GM21529 (cell line): ENCODE measurements at regions not wholly inside any gene's neighbourhood (a gene's known extent, or its start where the extent isn't known, plus 50 kb on each side); places are given as distances from the start of the nearest gene placed in this dataset.

ENCODE experiments used
- ATAC-seq: cut with Tn5 transposase; IDR thresholded peaks from one replicate; pipeline ENCODE4 v1.9.1; 2021; ENCODE audit not compliant: unreplicated experiment

GRCh38 chr1:4976859-4977440 lies 322.5 kb downstream of the AJAP1 start:
- ATAC-seq, result no peak

DNA sequence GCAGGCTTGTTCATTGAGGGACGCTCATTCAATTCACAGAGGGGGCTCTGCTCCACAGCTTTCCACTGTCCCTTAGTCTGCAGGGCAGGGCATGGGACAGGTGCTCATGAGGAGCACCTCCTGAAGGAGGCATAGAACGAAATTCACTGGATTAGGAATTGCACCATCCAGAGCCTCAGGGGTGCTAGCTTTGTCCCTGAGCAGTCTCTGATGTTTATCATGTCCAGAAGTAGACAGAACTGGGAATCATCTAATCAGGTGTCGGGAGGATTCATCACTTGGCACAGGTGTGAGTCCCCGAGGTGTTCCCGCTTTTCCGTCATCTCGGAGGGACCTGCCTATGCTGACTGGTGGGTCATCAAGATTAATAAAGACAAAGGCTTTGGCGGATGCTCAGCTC lies 321.4 kb downstream of the AJAP1 start:
- no peak for ATAC-seq

GRCh38 chr1:4974981-4975685 lies 320.7 kb downstream of the AJAP1 start:
- ATAC-seq, result no peak

DNA sequence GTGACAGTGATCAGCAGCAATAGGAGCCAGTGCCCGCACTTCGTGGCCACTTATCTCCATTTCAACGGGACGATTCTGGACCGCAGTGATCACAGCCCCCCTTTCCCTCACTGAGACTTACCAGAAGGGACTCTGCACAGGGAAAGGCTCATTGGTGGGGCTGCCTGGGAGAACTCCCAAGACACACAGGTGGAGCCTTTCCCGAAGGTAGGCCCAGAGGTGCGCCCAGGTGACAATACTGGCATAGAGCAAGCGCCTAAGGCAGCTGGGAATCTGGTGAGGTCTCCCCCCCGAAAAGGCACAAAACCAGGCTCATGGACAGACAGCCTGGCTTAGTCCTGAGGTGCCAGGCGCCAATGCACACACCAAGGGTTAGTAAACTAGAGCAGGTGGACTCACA lies 318.9 kb downstream of the AJAP1 start:
- no peak for ATAC-seq

GRCh38 chr1:4972761-4973320 lies 318.4 kb downstream of the AJAP1 start:
- no peak for ATAC-seq

GRCh38 chr1:4971666-4972065 lies 317.3 kb downstream of the AJAP1 start:
- no peak for ATAC-seq

DNA sequence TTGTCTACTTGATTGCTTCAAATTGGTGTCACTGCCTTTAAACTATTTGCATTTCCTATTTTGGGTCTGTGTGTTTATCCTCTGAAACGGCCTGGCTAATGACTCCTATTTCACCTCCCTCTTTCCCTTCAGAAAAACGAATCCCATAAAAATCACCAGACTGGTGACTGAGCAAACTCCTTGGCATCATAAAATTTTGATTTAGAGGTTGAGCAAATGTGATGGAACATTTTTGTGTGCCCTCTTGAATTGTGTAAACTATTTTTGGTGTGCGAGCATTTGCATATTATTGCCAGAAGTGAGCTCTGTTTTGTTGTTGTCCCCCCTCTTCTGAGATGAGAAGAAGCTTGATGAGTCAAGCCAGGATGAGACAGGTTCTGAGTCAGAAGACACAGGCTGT lies 316.1 kb downstream of the AJAP1 start:
- no peak for ATAC-seq

- no peak for ATAC-seq
Observed at GRCh38 chr1:4969556-4970129, 315.2 kb downstream of the AJAP1 start.

DNA sequence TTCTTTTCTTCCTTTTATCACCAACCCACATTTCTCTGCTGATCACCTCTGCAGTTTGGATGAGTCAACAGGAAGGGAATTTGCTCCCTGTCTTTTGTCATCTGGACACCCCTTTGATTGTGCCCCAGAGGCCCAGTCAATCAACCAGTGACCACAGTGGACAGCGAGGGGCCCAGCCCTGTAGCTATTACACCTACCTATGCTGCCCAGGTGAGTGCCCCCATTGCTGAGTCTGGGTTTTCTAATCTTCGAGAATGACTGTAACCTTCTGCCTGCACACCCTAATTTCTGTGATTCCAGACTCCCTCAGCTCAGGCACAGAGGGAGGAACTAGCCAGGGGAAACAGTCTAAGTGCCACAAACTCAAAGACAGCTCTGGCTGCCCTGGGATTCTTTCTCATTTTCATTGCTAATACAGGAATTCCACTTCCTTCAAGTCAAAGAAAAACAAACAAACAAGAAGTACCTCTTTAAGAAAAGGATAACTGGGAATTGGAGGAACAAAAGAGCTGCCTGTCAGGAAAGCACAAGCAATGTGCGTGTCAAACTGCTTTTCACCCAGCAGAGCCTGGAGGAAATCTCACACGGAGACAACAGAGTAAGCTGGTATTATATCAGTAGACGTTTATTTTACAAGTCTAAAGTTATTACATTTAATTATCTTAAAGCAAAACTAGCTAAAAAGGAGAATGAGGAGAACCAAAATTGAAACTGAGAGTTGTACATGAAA lies 311.1 kb downstream of the AJAP1 start:
- ATAC-seq, result no peak

DNA sequence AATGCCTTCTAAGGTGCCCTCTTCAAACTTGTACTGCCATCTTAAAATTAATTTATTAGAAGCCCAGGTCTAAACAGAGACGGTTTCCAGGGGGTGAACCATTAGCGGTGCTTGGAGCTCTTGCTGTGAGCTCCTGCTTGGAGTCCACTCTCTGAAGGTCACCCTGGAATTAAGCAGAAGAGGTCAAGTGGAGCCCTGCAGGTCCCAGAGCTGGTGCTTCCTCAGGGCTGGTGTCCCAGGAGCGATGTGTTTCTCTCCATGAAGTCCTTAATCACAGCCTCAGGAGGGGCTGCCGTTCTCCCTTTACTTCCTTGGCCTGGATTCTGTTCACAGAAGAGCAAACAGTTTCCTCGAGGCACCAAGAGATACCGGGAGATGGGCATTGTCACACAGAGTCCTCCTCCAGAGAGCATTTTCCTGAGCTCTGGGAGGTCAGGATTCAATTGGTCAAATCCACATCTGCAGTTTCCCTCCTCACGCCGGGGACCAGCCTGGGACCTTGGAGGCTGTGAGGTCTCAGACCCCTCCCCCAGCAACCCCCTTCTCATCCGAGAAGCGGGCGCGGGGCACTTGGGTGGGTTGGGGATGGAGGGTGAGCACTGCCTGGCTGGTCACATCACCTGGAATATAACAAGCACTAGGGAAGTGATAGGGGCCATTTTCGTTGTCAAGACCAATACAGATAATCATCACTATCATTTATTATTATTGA lies 310.4 kb downstream of the AJAP1 start:
- ATAC-seq, result no peak

DNA sequence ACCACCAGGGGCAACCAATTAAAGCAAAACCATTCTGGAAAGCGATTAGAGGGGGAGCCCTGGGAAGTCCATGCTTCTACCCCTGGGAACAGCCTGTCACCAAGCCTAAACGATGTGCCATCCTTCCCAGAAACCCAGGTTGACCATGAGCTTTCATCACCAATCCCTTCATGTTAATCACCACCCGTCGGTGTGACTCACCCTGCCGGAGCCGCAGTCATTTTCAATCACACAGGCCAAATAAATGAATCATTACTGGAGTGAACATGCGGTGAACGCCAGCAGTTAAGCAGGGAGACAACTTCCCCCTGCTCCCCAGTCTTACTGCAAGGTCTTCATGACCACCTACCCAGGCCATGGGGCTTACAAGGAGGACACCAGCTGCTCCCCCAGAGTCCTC lies 308.8 kb downstream of the AJAP1 start:
- ATAC-seq, result no peak

- no peak for ATAC-seq
Observed at GRCh38 chr1:4962836-4963235, 308.4 kb downstream of the AJAP1 start.

- ATAC-seq, result no peak
Observed at GRCh38 chr1:4961935-4962645, 307.7 kb downstream of the AJAP1 start.

GRCh38 chr1:4960782-4961475 lies 306.5 kb downstream of the AJAP1 start:
- ATAC-seq, result no peak

DNA sequence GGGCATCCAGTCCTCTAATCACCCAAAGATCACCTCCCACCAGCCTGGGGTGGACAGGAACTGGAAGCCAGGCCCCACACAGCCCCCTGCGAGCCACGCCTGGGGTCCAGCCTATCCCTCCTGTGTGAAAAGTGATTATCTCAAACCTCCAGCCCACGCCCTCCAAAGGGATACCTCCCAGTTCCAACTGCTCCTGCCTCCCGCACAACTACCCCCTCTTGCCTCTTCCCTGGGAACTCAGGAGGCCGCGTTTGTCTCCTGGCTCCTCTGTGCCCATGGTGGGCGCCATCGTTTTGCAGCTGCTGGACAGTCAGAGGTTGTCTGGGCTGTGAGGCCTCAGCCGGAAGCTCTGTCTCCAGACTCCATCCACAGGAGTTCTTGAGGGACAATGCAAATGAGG lies 305.9 kb downstream of the AJAP1 start:
- ATAC-seq, result no peak

- no peak for ATAC-seq
Observed at GRCh38 chr1:4959216-4959615, 304.8 kb downstream of the AJAP1 start.

GRCh38 chr1:4957027-4957426 lies 302.6 kb downstream of the AJAP1 start:
- no peak for ATAC-seq

DNA sequence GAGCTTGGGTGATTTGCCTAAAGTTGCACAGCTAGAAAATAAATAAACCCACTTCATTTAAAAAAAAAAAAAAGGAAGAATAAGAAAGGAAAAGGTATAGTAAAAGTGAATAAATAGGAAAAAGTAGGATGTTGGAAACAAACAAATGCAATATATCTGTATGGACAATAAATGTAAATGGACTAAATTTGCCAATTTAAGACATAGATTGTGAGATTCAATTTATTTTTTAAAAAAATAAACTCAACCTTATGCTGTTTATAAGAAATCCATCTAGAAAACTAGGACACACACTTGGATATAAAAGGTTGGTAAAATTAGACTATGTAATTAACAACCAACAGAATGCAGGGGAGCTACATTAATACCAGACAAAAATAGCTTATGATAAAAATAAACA lies 300.0 kb downstream of the AJAP1 start:
- ATAC-seq, result no peak

DNA sequence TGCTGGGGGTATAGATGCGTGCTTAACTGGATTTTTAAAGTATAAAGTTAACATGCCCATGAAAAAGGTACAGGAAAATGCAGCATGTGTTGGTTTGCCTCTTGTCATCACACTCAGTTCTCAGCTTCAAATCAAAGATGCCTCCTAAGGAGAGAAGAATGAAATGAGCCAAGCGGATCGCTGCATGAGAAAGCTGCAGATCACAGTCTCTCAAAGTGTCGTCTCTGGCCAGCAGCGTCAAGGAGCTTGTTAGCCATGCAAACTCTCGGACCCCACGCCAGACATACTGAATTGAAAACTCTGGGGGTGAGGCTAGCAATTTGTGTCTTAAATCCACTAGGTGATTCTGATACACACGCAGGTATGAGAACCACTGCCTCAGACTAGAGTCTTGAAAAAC lies 297.2 kb downstream of the AJAP1 start:
- no peak for ATAC-seq

DNA sequence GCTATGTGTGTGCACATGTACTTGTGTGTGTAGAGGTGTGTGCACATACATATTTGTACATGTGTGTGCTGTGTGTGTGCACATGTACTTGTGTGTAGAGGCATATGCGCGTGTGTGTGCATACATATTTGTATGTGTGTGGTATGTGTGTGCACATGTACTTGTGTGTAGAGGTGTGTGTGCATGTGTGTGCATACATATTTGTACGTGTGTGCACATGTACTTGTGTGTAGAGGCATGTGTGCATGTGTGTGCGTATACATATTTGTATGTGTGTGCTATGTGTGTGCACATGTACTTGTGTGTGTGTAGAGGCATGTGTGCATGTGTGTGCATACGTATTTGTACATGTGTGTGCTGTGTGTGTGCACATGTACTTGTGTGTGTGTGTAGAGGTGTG lies 291.9 kb downstream of the AJAP1 start:
- ATAC-seq, result no peak
